NCI-H1105 (cell line): ENCODE measurements at regions not wholly inside any gene's neighbourhood (a gene's known extent, or its start where the extent isn't known, plus 50 kb on each side); places are given as distances from the start of the nearest gene placed in this dataset.
"Not testable (repeated sequence)": the region's sequence is repeated elsewhere in the genome, so short reads cannot be mapped to it uniquely, and the experiment has no call there.

Experiments used
- DNase-seq: peaks from one replicate; lab custom pipeline; 2025; lab: John Stamatoyannopoulos, UW

DNA sequence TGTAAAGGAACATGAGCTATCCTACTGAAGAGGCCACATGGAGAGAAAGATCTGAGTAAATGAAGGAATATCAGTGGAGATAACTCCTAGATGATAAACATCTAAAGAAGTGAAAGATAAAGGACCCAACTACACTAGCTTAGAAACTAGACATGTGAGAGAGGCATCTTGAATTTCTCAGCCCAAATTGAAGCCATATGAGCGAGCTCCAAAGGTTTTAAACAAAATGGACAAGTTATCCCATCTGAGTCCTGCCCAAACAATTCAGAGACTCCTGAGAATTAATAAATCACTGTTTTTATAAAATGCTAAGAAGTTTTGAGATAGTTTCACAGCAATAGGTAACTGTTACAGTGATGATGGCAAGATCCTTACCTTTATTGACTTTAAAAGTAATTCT, 438.9 kb downstream of the NAV3 start:
- DNase-seq, result no peak

DNA sequence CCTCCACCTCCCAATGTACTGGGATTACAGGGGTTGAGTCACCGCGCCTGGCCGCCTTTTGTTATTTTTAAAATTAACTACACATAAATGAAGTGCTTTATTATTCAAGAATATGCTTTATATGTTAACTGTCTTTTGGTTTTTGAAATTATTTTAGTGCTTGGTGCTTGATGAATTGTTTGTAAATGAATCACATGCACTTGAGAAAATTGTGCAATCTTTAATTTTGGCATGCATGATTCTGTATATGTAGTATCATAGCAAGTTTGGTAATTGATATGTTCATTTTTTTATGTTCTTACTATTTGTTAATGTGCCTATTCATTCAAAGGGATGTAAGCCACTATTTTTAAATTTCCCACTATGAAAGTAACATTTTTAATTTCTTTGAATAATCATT, 440.9 kb downstream of the NAV3 start:
- no peak for DNase-seq

GRCh38 chr12:78275886-78276285, 445.2 kb downstream of the NAV3 start:
- no peak for DNase-seq

GRCh38 chr12:78278706-78279190, 448.1 kb downstream of the NAV3 start:
- DNase-seq, result no peak

DNA sequence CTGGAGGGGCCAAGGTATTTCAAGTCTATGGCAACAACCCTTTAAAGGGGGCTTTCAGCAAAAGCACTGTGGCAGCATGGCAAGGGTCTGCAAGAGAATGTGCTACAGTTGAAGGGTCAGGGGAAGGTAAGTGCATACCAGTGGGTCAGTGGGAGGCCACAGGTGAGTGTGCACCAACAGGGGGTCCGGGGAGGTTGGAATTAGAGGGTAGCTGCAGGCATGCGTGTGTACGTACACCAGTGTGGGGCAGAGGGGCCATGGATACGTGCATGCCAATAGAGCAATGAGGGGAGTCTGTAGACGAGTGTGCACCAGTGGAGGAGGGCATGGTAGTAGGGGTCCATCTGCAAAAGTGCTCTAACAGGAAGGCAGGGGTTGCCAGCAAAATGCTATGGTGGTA, 448.9 kb downstream of the NAV3 start:
- no peak for DNase-seq

GRCh38 chr12:78281102-78281501, 450.4 kb downstream of the NAV3 start:
- not testable (repeated sequence) for DNase-seq

DNA sequence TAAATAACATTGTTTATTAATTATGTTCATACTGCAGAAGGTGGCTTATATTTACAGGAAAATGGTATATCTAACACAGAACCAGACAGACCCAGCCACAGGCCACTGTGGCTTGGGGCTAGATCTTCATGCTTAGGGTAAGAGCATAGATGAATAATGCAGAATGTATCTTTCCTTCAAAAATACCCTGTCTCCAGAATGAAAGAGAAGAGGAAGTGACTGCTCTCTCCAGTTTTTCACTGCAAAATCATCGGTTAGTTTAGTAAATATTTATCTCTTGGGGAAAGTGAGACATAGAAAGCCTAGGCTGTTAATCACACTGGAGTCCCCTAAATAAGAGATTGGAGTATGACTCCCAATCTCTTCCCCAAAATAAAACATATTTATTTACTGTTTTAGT, 453.7 kb downstream of the NAV3 start:
- DNase-seq, result no peak

GRCh38 chr12:78290606-78291345, 460.1 kb downstream of the NAV3 start:
- no peak for DNase-seq

GRCh38 chr12:78293059-78293686, 462.5 kb downstream of the NAV3 start:
- DNase-seq, result no peak

DNA sequence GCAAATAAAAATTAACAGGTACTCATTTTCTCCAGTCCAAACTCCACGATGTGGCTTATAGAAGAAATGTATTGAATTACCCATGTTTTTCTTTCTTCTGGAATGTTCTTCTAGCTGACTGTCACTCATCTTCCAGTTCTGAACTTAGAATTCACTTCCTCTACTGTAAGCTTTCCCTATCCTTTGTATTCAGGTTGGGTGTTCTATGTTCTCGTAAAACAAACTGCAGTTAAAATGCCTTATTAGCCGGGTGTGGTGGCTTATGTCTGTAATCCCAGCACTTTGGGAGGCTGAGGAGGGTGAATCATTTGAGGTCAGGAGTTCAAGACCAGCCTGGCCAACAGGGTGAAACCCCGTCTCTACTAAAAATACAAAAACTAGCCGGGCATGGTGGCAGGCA, 470.6 kb downstream of the NAV3 start:
- not testable (repeated sequence) for DNase-seq

- no peak for DNase-seq
Observed at GRCh38 chr12:78305808-78306207, 475.1 kb downstream of the NAV3 start.

DNA sequence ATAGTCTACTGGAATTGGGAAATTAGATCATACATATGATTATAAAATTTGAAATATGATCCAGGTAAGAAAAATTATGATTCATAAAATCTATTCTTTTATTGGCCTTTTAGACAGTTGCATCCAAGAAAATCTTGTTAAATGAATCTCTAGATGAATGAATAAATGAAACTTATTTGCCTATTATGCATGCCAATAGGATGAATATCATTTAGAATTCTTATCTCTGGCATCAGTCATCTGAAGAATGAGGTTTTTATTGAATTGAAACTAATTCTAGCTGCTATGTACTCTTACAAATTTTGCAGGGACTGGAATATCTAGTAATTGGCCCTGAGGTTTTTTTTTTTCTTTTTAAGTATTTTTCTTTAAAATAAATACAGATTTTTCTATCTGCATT, 475.5 kb downstream of the NAV3 start:
- no peak for DNase-seq

DNA sequence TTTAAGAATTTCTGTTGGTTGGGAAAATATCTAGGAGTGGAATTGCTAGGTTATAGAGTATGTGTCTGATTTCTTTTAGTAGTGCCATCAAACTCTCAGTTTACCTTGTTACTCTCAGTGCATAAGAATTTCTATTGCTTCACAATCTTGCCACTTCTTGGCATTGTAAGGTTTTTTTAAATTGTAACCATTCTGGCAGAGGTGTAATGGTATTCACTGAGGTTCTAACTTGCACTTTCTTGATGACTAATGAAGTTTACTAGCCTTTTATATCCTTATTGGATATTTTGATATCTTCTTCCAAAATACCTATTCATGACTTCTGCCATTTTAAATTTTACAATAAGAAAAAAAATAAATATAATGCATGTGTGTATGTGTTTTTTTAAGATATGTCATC, 478.0 kb downstream of the NAV3 start:
- DNase-seq, result no peak

DNA sequence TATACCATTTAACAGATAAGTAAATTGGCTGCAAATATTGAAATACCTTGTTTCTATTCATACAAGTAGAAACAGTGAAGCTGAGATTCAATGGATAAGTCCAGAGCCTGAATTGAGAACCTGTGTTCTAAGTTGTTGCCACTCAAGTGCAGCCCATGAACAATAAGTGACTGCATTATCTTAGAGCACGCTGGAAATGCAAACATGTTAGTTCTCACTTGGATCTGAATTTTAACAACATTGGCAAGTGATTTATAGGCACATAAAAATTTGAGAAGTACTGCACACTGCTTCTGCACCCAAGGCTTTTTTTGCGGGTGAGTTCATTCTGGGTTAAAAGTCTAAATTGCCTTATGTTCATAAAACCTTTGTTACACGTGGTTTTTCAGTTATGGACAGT, 484.3 kb downstream of the NAV3 start:
- no peak for DNase-seq

- no peak for DNase-seq
Observed at GRCh38 chr12:78316136-78316535, 485.4 kb downstream of the NAV3 start.

DNA sequence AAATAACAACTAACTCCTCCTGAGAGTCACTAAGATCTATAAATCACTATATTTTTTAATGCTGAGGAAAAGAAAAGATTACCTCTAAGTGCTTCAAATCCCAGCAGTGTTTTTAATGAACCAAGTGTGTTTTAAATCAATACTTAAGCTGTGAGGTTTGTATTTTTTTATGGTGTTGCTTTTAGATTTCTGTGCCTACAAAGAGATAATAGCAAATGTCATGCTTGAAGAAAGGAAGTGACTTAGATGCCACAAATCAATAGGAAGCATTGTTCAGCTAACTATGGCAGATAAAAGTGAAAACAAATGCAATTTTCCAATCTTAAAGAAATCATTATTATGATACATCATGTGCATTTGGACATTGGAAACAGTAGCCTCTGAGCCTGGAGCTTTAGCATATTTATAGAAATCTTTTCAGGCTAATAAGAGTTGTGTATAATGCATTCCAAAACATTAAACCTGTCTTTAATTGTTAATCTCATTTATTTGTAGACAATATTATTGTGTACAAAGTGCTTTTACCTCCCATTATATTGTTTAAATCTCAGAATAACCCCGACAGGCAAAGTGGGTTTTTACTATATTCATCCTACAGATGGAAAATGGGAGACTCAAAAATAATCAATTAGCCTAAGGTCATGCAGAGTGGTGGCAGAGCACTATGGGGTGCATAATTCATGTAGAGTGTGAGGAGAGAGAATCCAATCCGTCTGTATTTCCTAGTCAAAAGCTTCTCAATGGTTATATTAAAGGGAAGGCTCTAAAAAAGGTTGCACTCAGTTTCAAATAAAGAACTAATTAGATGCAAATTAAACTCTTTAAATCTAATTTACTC, 486.2 kb downstream of the NAV3 start:
- DNase-seq, result no peak

GRCh38 chr12:78321696-78322095, 491.0 kb downstream of the NAV3 start:
- no peak for DNase-seq

- no peak for DNase-seq
Observed at GRCh38 chr12:78323226-78323625, 492.5 kb downstream of the NAV3 start.

GRCh38 chr12:78324234-78324633, 493.5 kb downstream of the NAV3 start:
- no peak for DNase-seq

GRCh38 chr12:78328524-78328923, 497.8 kb downstream of the NAV3 start:
- no peak for DNase-seq

DNA sequence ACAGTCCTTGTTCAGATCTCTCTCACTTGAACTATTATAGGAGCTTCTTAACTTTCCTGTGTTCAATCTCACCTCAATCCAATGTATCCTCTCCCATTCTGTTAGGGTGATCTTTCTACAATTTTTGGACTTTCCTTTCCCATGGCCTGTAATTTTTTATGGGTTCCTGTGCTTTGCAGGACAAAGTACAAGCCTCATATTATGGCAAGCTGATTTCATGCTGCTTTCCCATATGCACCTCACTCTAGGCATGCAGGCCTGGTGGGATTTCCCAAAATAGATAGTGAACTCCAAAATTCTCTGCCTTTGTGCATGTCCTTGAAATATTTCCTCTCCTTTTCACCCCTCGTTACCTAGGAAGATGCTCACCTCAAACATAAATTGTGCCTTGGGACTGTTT, 499.4 kb downstream of the NAV3 start:
- DNase-seq, result no peak

DNA sequence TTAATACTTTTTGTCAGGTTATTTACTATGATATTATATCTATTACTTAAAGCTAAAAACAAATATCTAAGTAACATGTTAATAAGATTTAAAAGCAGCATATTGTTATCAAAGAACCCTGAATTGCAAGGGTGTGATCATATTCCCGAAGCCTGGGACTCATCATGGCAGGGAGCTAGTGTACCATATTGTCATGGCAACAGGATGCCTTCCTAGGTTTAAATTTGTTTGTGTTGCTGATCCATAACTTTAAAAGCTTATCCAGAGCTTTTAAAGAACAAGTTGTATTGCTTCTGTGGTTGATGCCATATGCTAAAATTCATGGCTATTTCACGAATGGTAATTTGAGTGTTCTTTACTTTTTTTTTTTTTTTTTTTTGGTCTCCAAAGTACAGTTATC, 500.5 kb downstream of the NAV3 start:
- DNase-seq, result peak; percentile 18

DNA sequence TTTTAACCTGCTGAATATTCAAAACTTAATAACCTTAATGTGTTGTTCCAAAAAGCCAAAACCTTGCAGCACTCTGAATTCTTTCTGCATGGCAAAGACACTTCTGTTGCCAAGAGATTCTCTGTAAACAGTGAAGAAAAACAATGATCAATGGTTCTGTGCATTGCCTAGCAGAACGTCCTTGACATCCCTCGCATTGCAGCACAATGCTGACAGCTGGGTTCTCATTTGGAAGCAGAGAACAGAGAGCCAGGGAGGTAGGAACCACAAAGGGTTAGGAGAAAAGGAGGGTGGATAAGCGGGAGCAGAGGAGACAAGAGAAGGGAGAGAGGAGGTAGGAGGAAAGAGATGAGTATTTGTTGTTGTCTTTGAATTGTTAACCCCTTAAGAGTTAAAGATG, 501.1 kb downstream of the NAV3 start:
- no peak for DNase-seq
